GM21423 (cell line): ENCODE measurements at regions not wholly inside any gene's neighbourhood (a gene's known extent, or its start where the extent isn't known, plus 50 kb on each side); places are given as distances from the start of the nearest gene placed in this dataset.
"Not testable (repeated sequence)": the region's sequence is repeated elsewhere in the genome, so short reads cannot be mapped to it uniquely, and the experiment has no call there.

Experiments used
- ATAC-seq: cut with Tn5 transposase; IDR thresholded peaks from one replicate; pipeline ENCODE4 v1.9.1; 2021; ENCODE audit warnings: mild to moderate bottlenecking, moderate library complexity; ENCODE audit not compliant: unreplicated experiment

DNA sequence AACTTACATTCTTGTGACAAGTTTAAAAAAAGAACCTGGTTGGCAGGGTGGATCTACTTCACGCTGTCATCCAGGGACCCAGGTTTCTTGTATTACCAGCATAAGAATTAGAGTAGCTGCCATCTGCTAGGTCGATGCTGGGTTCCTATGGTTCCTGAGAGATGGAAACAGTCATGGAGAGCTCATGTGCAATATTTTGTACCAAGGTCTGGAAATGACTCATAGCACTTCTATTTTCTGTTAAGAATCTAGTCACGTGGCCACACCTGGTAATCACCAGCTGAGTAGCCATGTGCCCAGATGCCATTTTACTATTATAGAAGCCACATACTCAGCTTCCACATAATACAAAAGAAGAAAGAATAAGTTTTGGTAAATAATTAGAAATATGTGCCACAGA is 171.3 kb downstream of the CD83 start:
- ATAC-seq = no peak

GRCh38 chr6:14290041-14290771 is 172.6 kb downstream of the CD83 start:
- no peak for ATAC-seq

DNA sequence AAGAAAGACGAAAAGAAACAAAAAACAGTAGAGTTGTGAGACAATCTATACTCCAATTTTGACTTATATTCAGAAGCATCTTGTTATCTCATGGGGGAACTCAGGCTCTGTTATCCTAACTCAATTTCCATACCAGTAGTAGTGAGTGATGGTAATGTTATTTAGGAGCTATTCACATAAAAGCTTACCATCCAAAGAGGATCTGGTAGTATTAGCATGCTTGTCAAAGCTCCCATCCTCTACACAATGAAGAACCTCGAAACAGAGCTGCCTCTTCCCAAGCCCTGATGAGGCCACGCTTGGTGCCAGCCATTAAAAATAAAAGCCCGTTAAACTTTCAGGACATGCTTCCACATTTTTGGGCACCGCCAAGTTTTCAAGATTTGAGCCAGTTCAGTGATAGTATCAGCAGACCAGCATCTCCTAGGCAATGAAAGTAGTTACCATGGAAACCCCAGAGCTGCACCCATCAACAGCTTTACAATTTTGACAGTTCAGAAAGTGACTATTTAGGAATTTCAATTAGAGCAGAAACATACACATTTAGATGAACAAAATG is 173.3 kb downstream of the CD83 start:
- no peak for ATAC-seq

DNA sequence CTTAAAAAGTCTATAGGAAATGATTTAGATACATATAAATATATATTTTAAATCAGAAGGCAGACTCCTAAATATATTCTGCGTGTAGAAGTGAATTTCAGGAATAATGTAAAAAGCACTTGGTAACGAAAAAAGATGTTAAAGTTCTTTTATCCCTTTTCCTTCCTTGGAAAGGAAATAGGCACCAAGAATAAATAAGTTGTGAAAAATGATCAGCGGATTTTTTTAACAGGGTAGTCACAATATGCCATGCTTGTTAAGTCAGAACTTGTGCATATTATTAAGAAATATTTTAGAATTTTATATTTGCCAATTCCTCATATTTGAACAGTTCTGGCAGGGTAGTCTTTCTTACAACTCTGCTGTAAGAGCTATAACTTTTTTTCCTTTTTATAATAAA is 173.8 kb downstream of the CD83 start:
- no peak for ATAC-seq

GRCh38 chr6:14292119-14292518 is 174.5 kb downstream of the CD83 start:
- no peak for ATAC-seq

DNA sequence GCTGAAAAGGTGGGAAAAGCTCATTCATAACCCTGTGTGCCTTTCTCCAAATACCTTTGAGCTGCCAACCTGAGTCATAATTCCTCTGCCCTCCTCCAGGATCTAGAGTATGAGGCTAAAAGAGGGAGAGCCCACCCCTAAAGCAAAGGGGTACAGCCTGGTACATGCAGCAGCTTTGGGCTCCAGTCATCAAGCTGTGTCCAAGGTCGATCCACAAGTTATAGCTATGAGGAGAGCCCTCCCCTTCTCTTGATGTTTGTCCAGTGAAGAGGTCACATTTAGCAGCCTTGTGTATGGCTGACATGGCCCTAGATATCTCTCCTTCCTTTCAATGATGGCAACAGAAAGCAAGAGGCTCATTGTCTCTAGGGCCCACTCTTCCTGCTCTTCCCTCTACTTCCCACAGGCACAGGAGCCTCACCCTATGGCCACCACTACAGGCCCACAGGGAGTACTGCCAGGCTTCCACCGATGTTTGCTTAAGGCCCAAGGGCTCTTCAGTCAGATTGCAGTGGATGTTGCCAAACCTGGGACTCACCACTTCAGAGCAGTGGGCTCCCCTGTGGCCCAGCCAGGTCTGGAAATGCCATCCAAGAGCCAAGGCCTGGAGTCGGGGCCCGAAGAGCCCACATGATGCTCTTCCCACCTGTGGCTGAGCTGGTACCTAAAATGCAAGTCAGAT is 176.8 kb downstream of the CD83 start:
- no peak for ATAC-seq

DNA sequence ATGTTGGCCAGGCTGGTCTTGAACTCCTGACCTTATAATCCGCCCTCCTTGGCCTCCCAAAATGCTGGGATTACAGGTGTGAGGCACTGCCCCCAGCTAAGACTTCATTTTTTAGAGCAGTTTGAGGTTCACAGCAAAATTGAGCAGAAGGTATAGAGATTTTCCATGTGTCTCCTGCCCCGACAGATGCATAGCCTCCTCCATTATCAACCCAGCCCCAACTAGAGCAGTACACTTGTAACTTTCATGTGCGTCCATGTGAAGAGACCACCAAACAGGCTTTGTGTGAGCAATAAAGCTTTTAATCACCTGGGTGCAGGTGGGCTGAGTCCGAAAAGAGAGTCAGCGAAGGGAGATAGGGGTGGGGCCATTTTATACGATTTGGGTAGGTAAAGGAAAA is 179.1 kb downstream of the CD83 start:
- not testable (repeated sequence) for ATAC-seq

DNA sequence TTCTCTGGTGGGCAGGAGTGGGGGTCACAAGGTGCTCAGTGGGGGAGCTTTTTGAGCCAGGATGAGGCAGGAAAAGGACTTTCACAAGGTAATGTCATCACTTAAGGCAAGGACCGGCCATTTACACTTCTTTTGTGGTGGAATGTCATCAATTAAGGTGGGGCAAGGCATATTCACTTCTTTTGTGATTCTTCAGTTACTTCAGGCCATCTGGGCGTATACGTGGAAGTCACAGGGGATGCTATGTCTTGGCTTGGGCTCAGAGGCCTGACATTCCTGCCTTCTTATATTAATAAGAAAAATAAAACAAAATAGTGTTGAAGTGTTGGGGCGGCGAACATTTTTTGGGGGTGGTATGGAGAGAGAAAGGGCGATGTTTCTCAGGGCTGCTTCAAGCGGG is 179.5 kb downstream of the CD83 start:
- ATAC-seq = not testable (repeated sequence)

- ATAC-seq = not testable (repeated sequence)
These were observed 182.6 kb downstream of the CD83 start for GRCh38 chr6:14300189-14300588.

DNA sequence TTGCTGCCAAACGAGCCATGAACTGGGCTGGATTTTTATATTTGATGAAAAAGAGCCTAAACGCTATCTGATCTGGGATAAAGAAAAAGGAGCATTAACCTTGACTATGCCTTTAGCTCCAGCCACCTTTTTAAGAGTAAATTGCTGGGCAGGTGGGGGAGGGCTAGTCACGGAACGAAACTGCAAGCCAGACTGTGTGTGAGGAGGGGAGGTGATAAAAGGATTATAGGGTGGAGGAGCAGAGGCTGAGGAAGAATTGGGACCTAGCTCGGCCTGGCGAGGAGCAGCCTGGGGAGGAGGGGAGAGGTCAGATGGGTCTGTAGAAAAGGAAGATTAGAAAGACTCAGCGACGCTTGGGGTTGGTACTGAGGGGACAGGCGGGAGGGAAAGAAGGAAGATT is 183.1 kb downstream of the CD83 start:
- ATAC-seq = not testable (repeated sequence)

GRCh38 chr6:14301477-14301876 is 183.9 kb downstream of the CD83 start:
- ATAC-seq = not testable (repeated sequence)

- ATAC-seq = no peak
These were observed 187.6 kb downstream of the CD83 start for GRCh38 chr6:14305131-14305530.

- no peak for ATAC-seq
These were observed 188.1 kb downstream of the CD83 start for GRCh38 chr6:14305624-14306023.

DNA sequence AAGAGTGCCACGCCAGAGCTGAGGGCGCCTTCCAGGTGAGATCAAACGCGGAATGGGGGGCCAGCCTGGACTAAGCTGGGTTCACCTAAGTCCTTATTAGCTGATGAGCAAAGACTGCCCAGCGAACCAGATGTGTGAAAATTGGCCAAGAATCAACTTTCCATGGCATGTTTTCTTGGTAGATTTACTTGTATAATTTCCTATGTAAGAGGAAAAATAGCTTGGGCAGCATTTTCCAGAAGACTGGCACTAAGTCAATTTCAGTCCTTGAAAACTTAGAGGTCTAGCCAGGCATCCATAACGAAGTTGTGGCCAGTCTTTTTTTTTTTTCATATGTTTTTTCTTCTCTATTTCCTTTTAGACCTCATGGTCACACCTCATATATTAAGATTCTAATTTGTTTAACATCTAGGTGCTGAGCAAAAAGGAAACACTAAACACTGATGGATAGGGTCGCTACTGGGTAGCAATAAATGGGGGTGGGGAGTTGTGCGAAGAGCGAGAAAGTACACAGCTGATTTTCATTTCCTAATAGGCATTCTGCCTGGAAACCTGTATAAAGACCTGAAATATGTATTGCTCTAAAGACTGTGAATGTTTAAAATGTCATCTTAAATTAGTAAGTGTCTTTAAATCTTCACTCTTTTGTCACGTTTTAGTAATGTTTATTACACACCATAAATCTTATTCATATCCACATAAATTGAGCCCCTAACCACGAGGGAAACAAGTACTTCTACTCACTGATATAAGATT is 188.8 kb downstream of the CD83 start:
- ATAC-seq = no peak

DNA sequence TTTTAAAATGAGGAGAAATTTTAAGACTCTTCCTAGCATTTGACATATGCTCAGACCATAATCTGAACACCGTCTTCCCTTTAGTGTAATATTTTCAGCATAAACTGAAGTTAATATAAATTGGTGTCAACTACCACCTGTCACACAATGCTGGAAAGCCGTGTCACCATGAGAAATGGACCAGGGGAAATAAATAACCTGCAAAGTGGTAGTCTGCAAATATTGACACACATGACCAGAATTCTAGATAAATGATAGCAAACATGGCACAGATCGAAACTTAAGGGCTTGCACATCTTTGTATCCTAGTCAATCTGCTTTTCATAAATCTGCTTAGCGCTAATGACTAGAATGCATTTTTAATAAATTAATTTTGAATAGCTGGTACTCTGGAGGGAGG is 191.9 kb downstream of the CD83 start:
- ATAC-seq = no peak

DNA sequence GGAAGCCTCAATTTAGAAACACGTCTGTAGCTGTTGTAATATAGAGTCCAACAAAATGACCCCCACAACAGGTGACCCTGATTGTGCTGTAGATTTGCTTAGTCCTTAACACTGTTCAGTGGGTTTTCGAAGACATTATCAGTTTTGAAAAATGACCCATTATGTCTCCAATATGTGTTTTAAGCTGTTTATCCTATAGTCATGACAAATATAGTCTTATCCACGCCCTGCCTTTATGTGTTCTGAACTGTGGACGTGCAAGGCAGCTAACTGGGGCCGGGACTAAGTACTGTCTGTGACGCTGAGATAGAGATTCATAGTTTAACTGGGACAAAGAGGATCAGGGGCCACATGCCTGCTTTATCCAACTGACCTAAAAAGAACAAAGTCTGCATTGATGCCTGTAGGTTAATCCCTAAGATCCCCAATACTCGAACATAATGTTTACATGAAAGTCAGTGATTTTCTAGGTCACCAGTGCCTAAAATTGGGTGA is 192.4 kb downstream of the CD83 start:
- no peak for ATAC-seq

DNA sequence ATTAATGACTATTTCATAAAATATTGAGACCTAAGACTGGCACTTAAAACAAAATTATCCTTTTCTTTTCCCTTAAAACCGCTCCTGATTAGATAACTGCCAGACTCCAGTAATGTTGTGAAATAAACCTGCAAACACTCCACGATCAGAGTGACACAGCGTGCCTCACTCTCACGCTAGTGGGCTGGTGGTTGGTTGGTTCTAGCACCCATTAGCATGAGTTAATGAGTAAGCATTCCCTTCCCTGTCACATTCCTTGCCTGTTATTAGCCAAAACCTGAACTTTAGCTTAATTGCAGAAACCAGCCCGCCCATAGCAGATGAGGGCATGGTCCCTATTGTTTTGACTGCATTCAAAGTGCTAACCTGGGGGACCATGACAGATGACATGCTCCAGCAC is 193.4 kb downstream of the CD83 start:
- no peak for ATAC-seq

- ATAC-seq = no peak
These were observed 195.0 kb downstream of the CD83 start for GRCh38 chr6:14312587-14312986.

DNA sequence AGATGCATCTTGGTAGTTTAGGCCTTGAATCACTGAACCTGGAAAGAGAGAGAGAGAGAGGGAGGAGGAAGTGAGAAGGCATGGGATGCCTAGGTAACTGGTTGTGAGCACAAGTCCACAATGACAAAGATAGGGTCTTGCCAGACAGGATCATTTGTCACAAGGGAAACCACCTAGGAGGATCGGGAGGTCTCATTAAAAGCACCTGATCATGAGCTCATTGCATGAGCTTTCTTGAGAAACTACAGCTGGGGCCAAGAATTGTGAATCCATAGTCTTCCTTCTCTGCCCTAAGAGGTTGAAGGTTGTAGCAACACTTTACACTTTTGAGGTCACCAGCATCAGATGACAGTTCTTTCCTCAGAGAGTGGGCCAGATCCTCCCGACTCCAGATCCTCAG is 195.7 kb downstream of the CD83 start:
- no peak for ATAC-seq

GRCh38 chr6:14315353-14315752 is 197.8 kb downstream of the CD83 start:
- ATAC-seq = no peak

DNA sequence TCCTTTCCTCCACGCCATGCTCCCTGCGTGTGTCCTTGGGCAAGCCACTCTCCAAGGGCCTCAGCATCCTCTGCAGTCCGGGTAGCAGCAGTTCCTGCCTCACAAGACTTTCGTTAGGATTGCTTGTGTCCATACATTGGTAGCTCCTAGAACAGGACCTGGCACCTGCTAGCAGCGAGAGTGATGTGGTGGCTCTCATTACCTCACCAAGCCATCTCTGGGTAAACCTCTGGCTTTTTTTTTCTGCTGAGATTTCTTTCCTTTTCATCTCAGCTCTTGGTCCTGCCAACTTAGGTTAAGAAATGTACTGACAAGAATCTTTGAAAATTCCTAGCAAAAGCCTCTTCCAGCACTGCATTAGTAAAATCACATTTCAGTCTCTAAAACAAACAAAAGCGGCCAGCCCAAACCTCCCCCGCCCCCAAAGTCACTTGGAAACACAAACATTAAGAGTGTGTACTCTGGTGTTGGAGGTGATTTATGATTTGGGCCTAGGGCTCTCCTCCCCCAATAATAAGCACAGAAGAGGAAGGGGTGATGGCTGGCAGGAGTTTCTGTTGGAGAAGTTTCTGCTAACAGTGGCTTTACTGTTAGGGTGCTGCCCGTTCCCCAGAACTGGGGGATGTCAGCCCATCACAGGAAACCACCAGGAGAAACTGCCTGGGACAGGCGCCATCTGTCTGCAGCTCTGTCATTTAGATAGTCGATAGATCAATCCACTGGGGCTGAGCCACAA is 199.2 kb downstream of the CD83 start:
- no peak for ATAC-seq
